ENCODE measurements at regions not wholly inside any gene's neighbourhood (a gene's known extent, or its start where the extent isn't known, plus 50 kb on each side); places are given as distances from the start of the nearest gene placed in this dataset.

GRCh38 chr1:198014355-198014754 is 97.2 kb downstream of the LHX9 start:
- no peak for TF ChIP-seq EP300 (IDR thresholded peaks at IDR 0.05; ENCODE audit: low read length)
- TF ChIP-seq SIX5 (IDR thresholded peaks at IDR 0.05; ENCODE audit: borderline replicate concordance in 1 of 2, insufficient read depth in 1 of 2, low read depth in 1 of 2, low read length in 2 of 2), result no peak
- TF ChIP-seq SPI1 (IDR thresholded peaks at IDR 0.05; ENCODE audit: borderline replicate concordance, low read depth, low read length), result no peak
- no peak for TF ChIP-seq REST (IDR thresholded peaks at IDR 0.05; ENCODE audit: borderline replicate concordance)
- no peak for TF ChIP-seq REST (CRISPR knock-in tag; IDR thresholded peaks at IDR 0.05; ENCODE audit: low read depth)
- TF ChIP-seq NCOA2 (IDR thresholded peaks at IDR 0.05; ENCODE audit: partially characterized antibody in 2 of 2), result no peak
- TF ChIP-seq ZNF589 (CRISPR knock-in tag; IDR thresholded peaks at IDR 0.05; ENCODE audit: low read depth), result no peak
- no peak for TF ChIP-seq HDAC1 (IDR thresholded peaks at IDR 0.05)
- TF ChIP-seq FOXK2 (conservative IDR thresholded peaks at IDR 0.05 in 1 of 2, IDR thresholded peaks at IDR 0.05 in 1 of 2; ENCODE audit: low read depth in 2 of 2), result no peak
- TF ChIP-seq CEBPB (tag; IDR thresholded peaks at IDR 0.05), result no peak
- no peak for TF ChIP-seq EZH2 (IDR thresholded peaks at IDR 0.05; ENCODE audit: borderline replicate concordance, low read depth, low read length)

All from K562 (cell line).